Fibroblast of lung (primary cell): ENCODE measurements at regions not wholly inside any gene's neighbourhood (a gene's known extent, or its start where the extent isn't known, plus 50 kb on each side); places are given as distances from the start of the nearest gene placed in this dataset.

Experiments
- CTCF ChIP-seq, 2 donors: IDR thresholded peaks in 1 of 2; conservative IDR thresholded peaks in 1 of 2; 1 replicate in 1 of 2; 2 replicates in 1 of 2; pipeline ENCODE4 v1.5.1; 2011 to 2012; ENCODE audit warnings: low read length in 2 of 2, control low read depth in 1 of 2, inconsistent platforms in 1 of 2, low read depth in 1 of 2, mild to moderate bottlenecking in 1 of 2
- EZH2 ChIP-seq: IDR thresholded peaks from 2 replicates; pipeline ENCODE4 v1.5.1; 2012; ENCODE audit warnings: low read length, control low read depth, mild to moderate bottlenecking; ENCODE audit errors: missing control alignments

- TF ChIP-seq CTCF (conservative IDR thresholded peaks at IDR 0.05 in 1 of 2, IDR thresholded peaks at IDR 0.05 in 1 of 2; ENCODE audit: low read depth in 1 of 2, low read length in 2 of 2) (no peak), EZH2 (no peak)
Measured at GRCh38 chr5:34587355-34588241, 68.5 kb upstream of the RAI14 start.
